ENCODE measurements at regions not wholly inside any gene's neighbourhood (a gene's known extent, or its start where the extent isn't known, plus 50 kb on each side); places are given as distances from the start of the nearest gene placed in this dataset.
"Not testable (repeated sequence)": the region's sequence is repeated elsewhere in the genome, so short reads cannot be mapped to it uniquely, and the experiment has no call there.

- DNase-seq = no peak
These were observed 160.1 kb downstream of the TBX15 start for GRCh38 chr1:118828038-118828437.

- DNase-seq = no peak
These were observed 160.5 kb downstream of the TBX15 start for GRCh38 chr1:118827636-118828035.

GRCh38 chr1:118827207-118827606 is 160.9 kb downstream of the TBX15 start:
- DNase-seq = no peak

- DNase-seq = no peak
These were observed 161.5 kb downstream of the TBX15 start for GRCh38 chr1:118826669-118827068.

GRCh38 chr1:118825619-118826018 is 162.5 kb downstream of the TBX15 start:
- DNase-seq = no peak

- DNase-seq = no peak
These were observed 166.3 kb downstream of the TBX15 start for GRCh38 chr1:118821801-118822200.

- no peak for DNase-seq
These were observed 167.3 kb downstream of the TBX15 start for GRCh38 chr1:118820864-118821263.

- no peak for DNase-seq
These were observed 172.2 kb downstream of the TBX15 start for GRCh38 chr1:118815909-118816308.

- DNase-seq = no peak
These were observed 175.6 kb downstream of the TBX15 start for GRCh38 chr1:118812555-118812954.

GRCh38 chr1:118811156-118811555 is 177.0 kb downstream of the TBX15 start:
- no peak for DNase-seq

- no peak for DNase-seq
These were observed 178.6 kb downstream of the TBX15 start for GRCh38 chr1:118809586-118809985.

GRCh38 chr1:118803128-118803527 is 185.0 kb downstream of the TBX15 start:
- not testable (repeated sequence) for DNase-seq

- no peak for DNase-seq
These were observed 196.9 kb downstream of the TBX15 start for GRCh38 chr1:118791094-118791691.

- DNase-seq = peak; percentile 64
These were observed 199.7 kb downstream of the TBX15 start for GRCh38 chr1:118788463-118788862.

- DNase-seq = no peak
These were observed 201.5 kb downstream of the TBX15 start for GRCh38 chr1:118786454-118787155.

- no peak for DNase-seq
These were observed 202.9 kb downstream of the TBX15 start for GRCh38 chr1:118785246-118785645.

- peak; percentile 24 for DNase-seq
These were observed 204.9 kb downstream of the TBX15 start for GRCh38 chr1:118783095-118783758.

GRCh38 chr1:118773656-118774055 is 214.5 kb downstream of the TBX15 start:
- DNase-seq = no peak

- DNase-seq = no peak
These were observed 220.2 kb downstream of the TBX15 start for GRCh38 chr1:118767971-118768370.

GRCh38 chr1:118753976-118754375 is 234.2 kb downstream of the TBX15 start:
- DNase-seq = no peak

GRCh38 chr1:118751166-118751565 is 237.0 kb downstream of the TBX15 start:
- DNase-seq = no peak

- DNase-seq = no peak
These were observed 243.7 kb downstream of the TBX15 start for GRCh38 chr1:118744420-118744819.

GRCh38 chr1:118739501-118739900 is 248.6 kb downstream of the TBX15 start:
- DNase-seq = no peak

- DNase-seq = no peak
These were observed 251.8 kb downstream of the TBX15 start for GRCh38 chr1:118736322-118736721.

Data from NCI-H510A treated with DMSO at 0.1 percent for 48 hours (cell line).